HepG2 (cell line): ENCODE measurements at regions not wholly inside any gene's neighbourhood (a gene's known extent, or its start where the extent isn't known, plus 50 kb on each side); places are given as distances from the start of the nearest gene placed in this dataset.

Source experiments
- ATF2 ChIP-seq: sonication (generic); formaldehyde crosslinking; IDR thresholded peaks from 2 replicates; pipeline ENCODE4 v1.4.0; 2020; ENCODE audit warnings: missing genetic modification reagents
- CHCHD3 ChIP-seq: sonication (generic); formaldehyde crosslinking; IDR thresholded peaks from 2 replicates; pipeline ENCODE4 v1.8.0; 2022; ENCODE audit warnings: mild to moderate bottlenecking, missing genetic modification reagents, moderate library complexity
- FOXJ3 ChIP-seq: sonication (generic); formaldehyde crosslinking; IDR thresholded peaks from 2 replicates; pipeline ENCODE4 v1.4.0; 2020; ENCODE audit warnings: missing genetic modification reagents, mild to moderate bottlenecking, borderline replicate concordance
- FOXP4 ChIP-seq: sonication (generic); formaldehyde crosslinking; IDR thresholded peaks from 2 replicates; pipeline ENCODE4 v1.4.0; 2020; ENCODE audit warnings: missing genetic modification reagents
- IKZF5 ChIP-seq: IDR thresholded peaks from 2 replicates; pipeline ENCODE4 v1.6.1; 2018; ENCODE audit warnings: missing genetic modification reagents, mild to moderate bottlenecking, missing compliant biosample characterization
- ISL2 ChIP-seq: sonication (generic); formaldehyde crosslinking; IDR thresholded peaks from 2 replicates; pipeline ENCODE4 v1.5.0; 2020; ENCODE audit warnings: missing genetic modification reagents
- JUN ChIP-seq: sonication (generic); formaldehyde crosslinking; IDR thresholded peaks from 2 replicates; pipeline ENCODE4 v1.4.0; 2020; ENCODE audit warnings: mild to moderate bottlenecking, missing genetic modification reagents
- NFKBIZ ChIP-seq: IDR thresholded peaks from 2 replicates; pipeline ENCODE4 v1.6.1; 2018; ENCODE audit warnings: missing genetic modification reagents, missing compliant biosample characterization
- PCBP1 ChIP-seq: fragments of 200-400 bp; formaldehyde crosslinking; IDR thresholded peaks from 2 replicates; pipeline ENCODE4 v1.6.1; 2017; ENCODE audit warnings: mild to moderate bottlenecking, low read depth, low read length, borderline replicate concordance
- POLR2AphosphoS5 ChIP-seq: IDR thresholded peaks from 2 replicates; pipeline ENCODE4 v1.6.1; 2012; ENCODE audit warnings: low read depth, low read length
- YEATS4 ChIP-seq: sonication (generic); formaldehyde crosslinking; IDR thresholded peaks from 2 replicates; pipeline ENCODE4 v1.4.0; 2020; ENCODE audit warnings: missing genetic modification reagents, borderline replicate concordance
- ZNF589 ChIP-seq: sonication (generic); formaldehyde crosslinking; conservative IDR thresholded peaks from 2 replicates; pipeline ENCODE4 v1.8.0; 2022; ENCODE audit warnings: mild to moderate bottlenecking, moderate library complexity, missing genetic modification reagents

- TF ChIP-seq ATF2 (no peak), FOXJ3 (no peak), CHCHD3 (CRISPR knock-in tag) (no peak), ISL2 (no peak), YEATS4 (CRISPR knock-in tag) (no peak), FOXP4 (CRISPR knock-in tag) (no peak), ZNF589 (CRISPR knock-in tag) (no peak), JUN (no peak), POLR2AphosphoS5 (no peak), PCBP1 (no peak), IKZF5 (CRISPR knock-in tag) (no peak), NFKBIZ (no peak)
These were observed 176.4 kb downstream of the SOX4 start for GRCh38 chr6:21769968-21770367.
